HG02973 (cell line): ENCODE measurements at regions not wholly inside any gene's neighbourhood (a gene's known extent, or its start where the extent isn't known, plus 50 kb on each side); places are given as distances from the start of the nearest gene placed in this dataset.

ENCODE experiments used
- ATAC-seq: cut with Tn5 transposase; IDR thresholded peaks from one replicate; pipeline ENCODE4 v1.9.1; 2021; ENCODE audit warnings: moderate library complexity; ENCODE audit not compliant: unreplicated experiment

GRCh38 chr5:105397749-105398148, 1835.2 kb upstream of the NUDT12 start:
- no peak for ATAC-seq

- ATAC-seq, result no peak
These were observed 1830.1 kb upstream of the NUDT12 start for GRCh38 chr5:105392710-105393149.

- no peak for ATAC-seq
These were observed 1829.6 kb upstream of the NUDT12 start for GRCh38 chr5:105392122-105392709.

GRCh38 chr5:105380126-105380525, 1817.5 kb upstream of the NUDT12 start:
- no peak for ATAC-seq

- ATAC-seq, result no peak
These were observed 1808.6 kb upstream of the NUDT12 start for GRCh38 chr5:105371169-105371568.

GRCh38 chr5:105350486-105351140, 1788.0 kb upstream of the NUDT12 start:
- ATAC-seq, result no peak

- ATAC-seq, result no peak
These were observed 1769.0 kb upstream of the NUDT12 start for GRCh38 chr5:105331558-105331957.

GRCh38 chr5:105330185-105330584, 1767.6 kb upstream of the NUDT12 start:
- ATAC-seq, result no peak

- ATAC-seq, result no peak
These were observed 1742.3 kb upstream of the NUDT12 start for GRCh38 chr5:105304859-105305258.

GRCh38 chr5:105288946-105289345, 1726.4 kb upstream of the NUDT12 start:
- no peak for ATAC-seq

- ATAC-seq, result no peak
These were observed 1720.5 kb upstream of the NUDT12 start for GRCh38 chr5:105283134-105283533.

- ATAC-seq, result no peak
These were observed 1711.5 kb upstream of the NUDT12 start for GRCh38 chr5:105274079-105274478.

GRCh38 chr5:105263515-105263914, 1700.9 kb upstream of the NUDT12 start:
- no peak for ATAC-seq

GRCh38 chr5:105259581-105260217, 1697.1 kb upstream of the NUDT12 start:
- no peak for ATAC-seq

GRCh38 chr5:105238561-105238960, 1676.0 kb upstream of the NUDT12 start:
- no peak for ATAC-seq

GRCh38 chr5:105230516-105231157, 1668.0 kb upstream of the NUDT12 start:
- ATAC-seq, result no peak

GRCh38 chr5:105218018-105218417, 1655.4 kb upstream of the NUDT12 start:
- no peak for ATAC-seq

GRCh38 chr5:105213078-105213477, 1650.5 kb upstream of the NUDT12 start:
- ATAC-seq, result no peak

GRCh38 chr5:105207066-105207465, 1644.5 kb upstream of the NUDT12 start:
- ATAC-seq, result no peak

GRCh38 chr5:105197531-105197930, 1634.9 kb upstream of the NUDT12 start:
- ATAC-seq, result no peak

- ATAC-seq, result no peak
These were observed 1633.2 kb upstream of the NUDT12 start for GRCh38 chr5:105195765-105196164.

- ATAC-seq, result no peak
These were observed 1610.3 kb upstream of the NUDT12 start for GRCh38 chr5:105172918-105173317.
